ENCODE measurements at regions not wholly inside any gene's neighbourhood (a gene's known extent, or its start where the extent isn't known, plus 50 kb on each side); places are given as distances from the start of the nearest gene placed in this dataset.
"Not testable (repeated sequence)": the region's sequence is repeated elsewhere in the genome, so short reads cannot be mapped to it uniquely, and the experiment has no call there.

DNA sequence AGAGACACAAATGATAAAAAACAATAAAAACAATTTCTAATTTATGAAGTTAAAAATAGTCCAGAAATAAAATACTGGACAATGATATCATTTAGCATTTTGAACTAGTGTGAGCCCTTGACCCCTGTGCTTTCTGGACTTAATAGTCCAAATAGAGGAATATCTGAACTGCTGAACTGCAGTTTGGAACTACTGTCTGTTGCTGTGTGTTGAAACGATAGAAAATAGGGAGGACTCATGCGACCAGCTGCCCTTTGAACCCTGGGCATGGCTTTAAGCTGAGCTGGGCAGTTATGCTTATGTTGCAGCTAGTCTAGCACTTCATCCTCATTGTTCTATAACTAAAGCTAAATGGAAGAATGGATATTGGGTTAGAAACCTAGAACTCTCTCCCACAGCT lies 99.5 kb downstream of the FMR1NB start:
- TF ChIP-seq, protein P1, sequence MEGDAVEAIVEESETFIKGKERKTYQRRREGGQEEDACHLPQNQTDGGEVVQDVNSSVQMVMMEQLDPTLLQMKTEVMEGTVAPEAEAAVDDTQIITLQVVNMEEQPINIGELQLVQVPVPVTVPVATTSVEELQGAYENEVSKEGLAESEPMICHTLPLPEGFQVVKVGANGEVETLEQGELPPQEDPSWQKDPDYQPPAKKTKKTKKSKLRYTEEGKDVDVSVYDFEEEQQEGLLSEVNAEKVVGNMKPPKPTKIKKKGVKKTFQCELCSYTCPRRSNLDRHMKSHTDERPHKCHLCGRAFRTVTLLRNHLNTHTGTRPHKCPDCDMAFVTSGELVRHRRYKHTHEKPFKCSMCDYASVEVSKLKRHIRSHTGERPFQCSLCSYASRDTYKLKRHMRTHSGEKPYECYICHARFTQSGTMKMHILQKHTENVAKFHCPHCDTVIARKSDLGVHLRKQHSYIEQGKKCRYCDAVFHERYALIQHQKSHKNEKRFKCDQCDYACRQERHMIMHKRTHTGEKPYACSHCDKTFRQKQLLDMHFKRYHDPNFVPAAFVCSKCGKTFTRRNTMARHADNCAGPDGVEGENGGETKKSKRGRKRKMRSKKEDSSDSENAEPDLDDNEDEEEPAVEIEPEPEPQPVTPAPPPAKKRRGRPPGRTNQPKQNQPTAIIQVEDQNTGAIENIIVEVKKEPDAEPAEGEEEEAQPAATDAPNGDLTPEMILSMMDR (IDR thresholded peaks at IDR 0.05; ENCODE audit: insufficient read depth, missing control alignments) = no peak
- FAIRE-seq = no peak
- DNase-seq (ENCODE audit: insufficient read length, low spot score) = no peak

DNA sequence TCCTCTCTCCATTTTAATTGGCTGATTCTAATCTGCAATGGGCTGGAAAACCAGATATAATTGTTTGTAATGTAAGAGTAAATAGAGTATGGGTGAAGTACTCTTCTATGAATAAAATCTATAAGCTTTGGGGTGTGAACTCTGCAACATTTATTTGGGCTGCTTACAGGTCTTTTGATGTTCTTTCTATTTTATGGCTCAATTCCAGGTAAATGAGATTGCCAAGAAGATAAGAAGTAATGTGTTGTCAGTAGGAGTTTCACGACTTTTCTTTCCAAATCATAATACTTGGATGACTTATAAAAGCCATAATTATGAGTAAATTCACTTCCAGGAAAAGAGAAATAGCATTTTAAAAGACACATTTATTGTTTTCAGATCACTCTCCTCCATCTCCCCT lies 103.5 kb downstream of the FMR1NB start:
- FAIRE-seq = no peak
- DNase-seq (ENCODE audit: insufficient read length, low spot score) = no peak
- TF ChIP-seq, protein P1 (IDR thresholded peaks at IDR 0.05; ENCODE audit: insufficient read depth, missing control alignments) = no peak

DNA sequence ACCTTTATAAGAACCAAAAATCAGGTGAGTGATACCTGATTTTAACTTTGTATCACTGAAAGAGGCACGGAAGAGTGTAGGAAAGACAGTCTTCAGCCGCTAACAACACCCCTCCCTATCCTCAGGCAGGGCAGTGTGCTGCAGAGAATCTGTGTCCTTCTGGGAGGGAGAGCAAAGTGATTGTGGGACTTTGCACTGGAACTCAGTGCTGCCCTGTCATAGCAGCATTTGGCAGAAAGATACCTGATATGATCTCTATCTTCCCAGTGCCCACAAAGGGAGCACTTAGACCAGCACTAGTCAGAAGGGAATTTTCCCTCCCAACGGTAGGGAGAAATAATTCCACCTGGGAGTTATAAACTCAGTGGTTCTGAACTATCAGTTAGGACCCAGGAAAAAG lies 139.0 kb downstream of the FMR1NB start:
- DNase-seq (ENCODE audit: insufficient read length, low spot score) (no peak), FAIRE-seq (no peak)
- TF ChIP-seq, protein P1 (IDR thresholded peaks at IDR 0.05; ENCODE audit: insufficient read depth, missing control alignments) = no peak

DNA sequence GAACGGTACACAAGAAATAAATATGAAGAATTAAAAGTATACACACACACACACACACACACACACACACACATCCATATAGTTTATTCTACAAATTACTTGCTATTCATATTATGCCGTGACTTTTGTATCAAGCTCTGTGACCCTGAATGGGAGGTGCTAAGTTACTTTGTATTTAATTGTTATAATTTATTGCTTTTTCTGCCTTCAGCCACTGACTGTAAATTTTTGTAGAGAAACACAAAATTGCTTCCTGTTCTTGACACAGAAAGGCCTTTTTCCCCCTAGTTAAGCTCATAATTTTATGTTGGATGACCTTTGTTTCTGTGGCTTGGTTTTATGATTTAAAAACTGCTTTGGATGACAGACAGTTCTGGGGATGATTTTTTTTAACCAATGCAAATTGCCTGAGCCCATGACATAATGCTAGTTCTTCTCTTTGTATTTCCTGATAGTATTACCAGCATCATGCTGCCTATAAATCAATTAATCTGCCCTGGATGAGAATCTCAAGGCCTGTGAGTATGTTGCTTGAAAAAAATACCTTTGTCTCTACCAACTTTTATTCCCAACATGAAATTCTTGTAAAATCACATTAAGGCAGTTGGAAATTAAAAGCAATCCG lies 140.0 kb downstream of the FMR1NB start:
- TF ChIP-seq, protein P1 (IDR thresholded peaks at IDR 0.05; ENCODE audit: insufficient read depth, missing control alignments) = no peak
- DNase-seq (ENCODE audit: insufficient read length, low spot score) = no peak
- no peak for FAIRE-seq

DNA sequence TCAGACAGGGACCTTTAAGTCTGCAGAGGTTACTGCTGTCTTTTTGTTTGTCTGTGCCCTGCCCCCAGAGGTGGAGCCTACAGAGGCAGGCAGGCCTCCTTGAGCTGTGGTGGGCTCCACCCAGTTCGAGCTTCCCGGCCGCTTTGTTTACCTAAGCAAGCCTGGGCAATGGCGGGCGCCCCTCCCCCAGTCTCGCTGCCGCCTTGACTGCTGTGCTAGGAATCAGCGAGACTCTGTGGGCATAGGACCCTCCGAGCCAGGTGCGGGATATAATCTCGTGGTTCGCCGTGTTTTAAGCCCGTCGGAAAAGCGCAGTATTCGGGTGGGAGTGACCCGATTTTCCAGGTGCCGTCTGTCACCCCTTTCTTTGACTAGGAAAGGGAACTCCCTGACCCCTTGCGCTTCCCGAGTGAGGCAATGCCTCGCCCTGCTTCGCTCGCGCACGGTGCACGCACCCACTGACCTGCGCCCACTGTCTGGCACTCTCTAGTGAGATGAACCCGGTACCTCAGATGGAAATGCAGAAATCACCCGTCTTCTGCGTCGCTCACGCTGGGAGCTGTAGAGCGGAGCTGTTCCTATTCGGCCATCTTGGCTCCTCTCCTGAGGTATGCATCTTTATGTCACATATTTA lies 147.9 kb downstream of the FMR1NB start:
- DNase-seq (ENCODE audit: insufficient read length, low spot score); FAIRE-seq: not testable (repeated sequence)

DNA sequence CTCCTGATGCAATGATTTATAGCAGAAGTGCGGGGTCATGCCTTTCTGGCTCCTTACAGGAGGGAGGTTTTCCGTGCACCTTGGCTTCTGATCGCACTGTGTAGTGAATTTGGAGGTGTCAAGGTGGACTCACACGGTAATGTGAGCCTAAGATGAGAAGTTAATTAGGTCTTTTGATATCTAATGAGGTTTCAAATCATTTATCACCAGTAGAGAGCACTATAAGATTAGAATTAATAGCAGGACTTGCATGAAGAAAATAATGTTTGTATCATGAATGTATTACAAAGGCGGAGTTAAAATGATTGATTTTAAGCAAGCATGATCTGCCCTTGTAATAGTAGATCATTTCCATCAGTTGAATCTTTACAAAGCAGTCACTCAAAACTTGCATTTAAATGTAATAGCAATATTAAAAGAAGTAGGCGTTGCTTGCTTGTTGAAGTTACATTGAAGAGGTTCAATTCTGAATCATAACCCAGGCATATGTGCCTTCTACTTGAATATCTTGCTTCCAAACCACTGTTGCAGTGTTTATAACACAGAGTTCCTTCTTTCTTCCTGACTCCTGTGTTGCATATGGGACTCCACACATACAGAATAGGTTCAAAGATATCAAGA lies 152.1 kb downstream of the FMR1NB start:
- peak; percentile 81 for FAIRE-seq
- no peak for DNase-seq (ENCODE audit: insufficient read length, low spot score)
- TF ChIP-seq, protein P1 (IDR thresholded peaks at IDR 0.05; ENCODE audit: insufficient read depth, missing control alignments) = peak; percentile 35

DNA sequence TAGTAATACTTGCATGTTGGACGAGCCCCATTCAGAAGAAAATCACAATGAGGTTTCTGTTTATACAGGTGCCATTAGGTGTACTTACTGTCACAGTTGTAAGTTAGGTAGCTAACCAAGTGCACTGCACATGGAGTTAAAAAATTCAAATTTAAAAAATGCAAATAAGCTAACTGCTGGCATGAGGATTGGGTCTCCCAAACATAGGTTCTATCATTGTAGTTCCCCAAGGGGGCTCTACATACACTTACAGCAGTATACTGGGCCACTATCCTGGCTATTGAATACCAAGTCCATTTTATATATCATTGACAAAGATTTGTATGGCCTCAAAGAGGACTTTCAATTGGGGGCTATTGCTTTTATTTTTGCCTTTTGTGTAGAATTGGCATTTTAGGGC lies 153.4 kb downstream of the FMR1NB start:
- FAIRE-seq = no peak
- TF ChIP-seq, protein P1 (IDR thresholded peaks at IDR 0.05; ENCODE audit: insufficient read depth, missing control alignments) = no peak
- no peak for DNase-seq (ENCODE audit: insufficient read length, low spot score)

All from D721Med (cell line).